Fibroblast of lung (primary cell): ENCODE measurements at regions not wholly inside any gene's neighbourhood (a gene's known extent, or its start where the extent isn't known, plus 50 kb on each side); places are given as distances from the start of the nearest gene placed in this dataset.

Source experiments
- DNase-seq, 2 donors: peaks; one replicate each; pipeline versions ENCODE4 v3.0.0 to v3.0.0-alpha.2; 2010; ENCODE audit warnings: low read depth in 2 of 2
- H2AFZ ChIP-seq: 2 replicates; pipeline ENCODE4 v1.5.1; 2012; ENCODE audit warnings: low read length, control low read depth, inconsistent platforms
- H3K27ac ChIP-seq: 2 replicates; pipeline ENCODE4 v1.5.1; 2011; ENCODE audit warnings: low read length, control low read depth; ENCODE audit not compliant: insufficient read depth
- H3K27me3 ChIP-seq: 2 replicates; pipeline ENCODE4 v1.5.1; 2011; ENCODE audit warnings: mild to moderate bottlenecking, low read length; ENCODE audit not compliant: control insufficient read depth, insufficient read depth
- H3K36me3 ChIP-seq: 2 replicates; pipeline ENCODE4 v1.5.1; 2011; ENCODE audit warnings: low read length; ENCODE audit not compliant: control insufficient read depth, insufficient read depth
- H3K4me1 ChIP-seq: 2 replicates; pipeline ENCODE4 v1.5.1; 2011; ENCODE audit warnings: low read length; ENCODE audit not compliant: control insufficient read depth, insufficient read depth; ENCODE audit errors: extremely low read depth
- H3K4me2 ChIP-seq: 2 replicates; pipeline ENCODE4 v1.5.1; 2011; ENCODE audit warnings: low read length, control low read depth; ENCODE audit not compliant: insufficient read depth; ENCODE audit errors: extremely low read depth
- H3K4me3 ChIP-seq, 4 experiments: fragments of 200-600 bp in 1 of 4; sonication (generic) in 1 of 4; replicated peaks in 1 of 4; 2 replicates each; pipeline ENCODE4 v1.5.1; 2011 to 2016; ENCODE audit warnings: low read length in 4 of 4, low read depth in 3 of 4, mild to moderate bottlenecking in 3 of 4, control low read depth in 2 of 4, inconsistent platforms in 1 of 4, mixed read lengths in 1 of 4; ENCODE audit not compliant: insufficient read depth in 1 of 4; ENCODE audit errors: control extremely low read depth in 1 of 4
- H3K79me2 ChIP-seq: 2 replicates; pipeline ENCODE4 v1.5.1; 2012; ENCODE audit warnings: mild to moderate bottlenecking, low read length, inconsistent platforms; ENCODE audit not compliant: control insufficient read depth, insufficient read depth
- H3K9ac ChIP-seq: 2 replicates; pipeline ENCODE4 v1.5.1; 2011; ENCODE audit warnings: mild to moderate bottlenecking, low read length, control low read depth; ENCODE audit not compliant: insufficient read depth
- H3K9me3 ChIP-seq: 2 replicates; pipeline ENCODE4 v1.5.1; 2012; ENCODE audit warnings: low read depth, low read length; ENCODE audit not compliant: control insufficient read depth, insufficient read depth
- H4K20me1 ChIP-seq: 2 replicates; pipeline ENCODE4 v1.5.1; 2011; ENCODE audit warnings: low read length; ENCODE audit not compliant: control insufficient read depth, insufficient read depth; ENCODE audit errors: extremely low read depth
- EZH2 ChIP-seq: IDR thresholded peaks from 2 replicates; pipeline ENCODE4 v1.5.1; 2012; ENCODE audit warnings: low read length, control low read depth, mild to moderate bottlenecking; ENCODE audit errors: missing control alignments
- TF ChIP-seq, protein P1 (sequence below), 2 donors: IDR thresholded peaks in 1 of 2; conservative IDR thresholded peaks in 1 of 2; 1 replicate in 1 of 2; 2 replicates in 1 of 2; pipeline ENCODE4 v1.5.1; 2011 to 2012; ENCODE audit warnings: low read length in 2 of 2, control low read depth in 1 of 2, inconsistent platforms in 1 of 2, low read depth in 1 of 2, mild to moderate bottlenecking in 1 of 2

DNA sequence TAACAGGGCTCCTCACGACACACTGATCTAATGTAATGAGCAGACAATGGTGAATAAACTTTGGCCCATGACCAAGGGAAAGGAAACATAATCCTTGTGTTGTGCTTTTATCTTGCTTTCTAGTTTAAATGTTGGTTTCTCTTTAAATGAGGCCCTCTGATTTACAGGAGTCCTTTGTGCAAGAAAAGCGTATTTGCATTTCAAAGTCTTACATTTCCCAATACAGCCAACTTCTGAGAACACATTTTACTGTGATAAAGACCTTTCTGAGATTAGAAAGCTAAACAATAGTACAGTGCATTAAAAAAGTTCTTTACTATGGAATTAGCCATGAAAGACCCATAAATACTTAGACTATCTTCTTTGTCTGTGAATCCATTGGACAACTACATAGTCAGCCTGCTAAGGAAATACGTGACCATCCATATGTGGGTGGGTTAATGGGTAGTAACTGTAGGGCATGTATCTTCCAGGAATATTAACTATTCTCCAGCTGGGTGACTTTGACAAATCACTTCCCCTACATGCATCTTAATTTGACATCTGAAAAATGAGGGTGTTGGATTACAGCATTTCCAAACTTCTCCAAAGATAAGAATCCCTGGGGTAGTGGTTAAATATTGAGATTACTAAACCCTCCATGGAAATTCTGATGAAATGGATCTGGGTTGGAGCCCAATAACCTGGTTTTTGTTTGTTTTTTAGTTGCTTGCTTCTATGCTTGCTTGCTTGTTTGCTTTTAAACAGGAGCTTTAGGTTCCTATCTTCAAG lies 50.3 kb upstream of the USP1 start:
- Histone ChIP-seq H3K27me3 (no peaks in the 10 kb centered on the region), H3K9me3 (no peaks in the 10 kb centered on the region), H3K4me2 (no peak overlapping the region), H3K9ac (no peak overlapping the region), H4K20me1 (no peaks in the 10 kb centered on the region), H3K36me3 (no peaks in the 10 kb centered on the region), H3K27ac (no peak overlapping the region), H3K4me3 (no peak overlapping the region), H3K4me1 (no peaks in the 10 kb centered on the region), H3K79me2 (no peaks in the 10 kb centered on the region), H2AFZ (no peak overlapping the region)
- peak; percentile 50 to 92 for DNase-seq
- TF ChIP-seq EZH2, result no peak
- TF ChIP-seq, protein P1, sequence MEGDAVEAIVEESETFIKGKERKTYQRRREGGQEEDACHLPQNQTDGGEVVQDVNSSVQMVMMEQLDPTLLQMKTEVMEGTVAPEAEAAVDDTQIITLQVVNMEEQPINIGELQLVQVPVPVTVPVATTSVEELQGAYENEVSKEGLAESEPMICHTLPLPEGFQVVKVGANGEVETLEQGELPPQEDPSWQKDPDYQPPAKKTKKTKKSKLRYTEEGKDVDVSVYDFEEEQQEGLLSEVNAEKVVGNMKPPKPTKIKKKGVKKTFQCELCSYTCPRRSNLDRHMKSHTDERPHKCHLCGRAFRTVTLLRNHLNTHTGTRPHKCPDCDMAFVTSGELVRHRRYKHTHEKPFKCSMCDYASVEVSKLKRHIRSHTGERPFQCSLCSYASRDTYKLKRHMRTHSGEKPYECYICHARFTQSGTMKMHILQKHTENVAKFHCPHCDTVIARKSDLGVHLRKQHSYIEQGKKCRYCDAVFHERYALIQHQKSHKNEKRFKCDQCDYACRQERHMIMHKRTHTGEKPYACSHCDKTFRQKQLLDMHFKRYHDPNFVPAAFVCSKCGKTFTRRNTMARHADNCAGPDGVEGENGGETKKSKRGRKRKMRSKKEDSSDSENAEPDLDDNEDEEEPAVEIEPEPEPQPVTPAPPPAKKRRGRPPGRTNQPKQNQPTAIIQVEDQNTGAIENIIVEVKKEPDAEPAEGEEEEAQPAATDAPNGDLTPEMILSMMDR (conservative IDR thresholded peaks at IDR 0.05 in 1 of 2, IDR thresholded peaks at IDR 0.05 in 1 of 2; ENCODE audit: low read depth in 1 of 2, low read length in 2 of 2), result no peak
